H7 (cell line): ENCODE measurements at regions not wholly inside any gene's neighbourhood (a gene's known extent, or its start where the extent isn't known, plus 50 kb on each side); places are given as distances from the start of the nearest gene placed in this dataset.

Source experiments
- DNase-seq: peaks from one replicate; pipeline ENCODE4 v3.0.0; 2012
- H3K27me3 ChIP-seq: 2 replicates; pipeline ENCODE4 v1.6.0; 2011; ENCODE audit warnings: mild to moderate bottlenecking, low read length; ENCODE audit not compliant: control insufficient read depth, insufficient read depth
- H3K36me3 ChIP-seq: replicated peaks from 2 replicates; pipeline ENCODE4 v1.5.1; 2011; ENCODE audit warnings: low read length; ENCODE audit not compliant: control insufficient read depth, insufficient read depth
- H3K4me3 ChIP-seq: 2 replicates; pipeline ENCODE4 v1.5.1; 2011; ENCODE audit warnings: low read depth, mild to moderate bottlenecking, control low read depth, low read length, moderate library complexity; ENCODE audit not compliant: insufficient read depth

GRCh38 chr1:112342558-112342957 is 53.5 kb upstream of the CTTNBP2NL start:
- DNase-seq = no peak
- Histone ChIP-seq H3K27me3 (no peaks in the 10 kb centered on the region), H3K36me3 (no peaks in the 10 kb centered on the region), H3K4me3 (no peak overlapping the region)

DNA sequence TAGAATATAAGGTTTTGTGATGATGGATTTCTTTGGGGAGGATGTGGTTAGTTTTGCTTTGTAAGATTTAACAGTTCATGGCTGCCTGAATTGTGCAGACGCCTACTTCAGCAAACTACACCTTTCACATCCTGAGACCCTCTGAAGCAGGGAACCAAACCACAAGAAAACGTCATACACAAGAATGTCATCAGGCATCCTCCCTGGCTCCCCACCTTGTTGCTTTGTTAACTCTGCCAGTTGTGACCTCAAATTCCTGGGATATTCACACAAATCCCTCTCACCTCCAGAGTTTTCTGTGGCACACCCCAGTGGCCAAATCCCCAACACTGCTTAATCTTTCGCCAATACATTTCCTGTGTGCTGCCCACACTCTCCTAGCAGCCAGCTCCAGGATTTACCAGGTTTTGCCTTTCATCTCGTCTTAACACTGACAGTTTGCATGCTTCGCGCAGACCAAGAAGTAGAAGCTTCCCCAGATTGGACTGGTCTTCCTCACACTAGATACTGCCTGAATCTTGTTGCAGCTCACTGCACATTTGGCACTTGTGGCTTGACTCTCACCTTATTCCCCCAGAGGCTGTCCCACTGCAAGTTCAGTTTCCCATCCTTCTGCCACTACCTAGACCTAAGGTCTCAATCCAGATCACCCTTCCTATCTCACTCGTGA is 51.1 kb upstream of the CTTNBP2NL start:
- Histone ChIP-seq H3K27me3 (no peaks in the 10 kb centered on the region), H3K36me3 (no peaks in the 10 kb centered on the region), H3K4me3 (no peak overlapping the region)
- no peak for DNase-seq
